ENCODE measurements at regions not wholly inside any gene's neighbourhood (a gene's known extent, or its start where the extent isn't known, plus 50 kb on each side); places are given as distances from the start of the nearest gene placed in this dataset.

- no peak for DNase-seq
Measured at GRCh38 chr20:12399110-12399836, 481.6 kb downstream of the BTBD3 start.

- DNase-seq = no peak
Measured at GRCh38 chr20:12404941-12405340, 487.2 kb downstream of the BTBD3 start.

- no peak for DNase-seq
Measured at GRCh38 chr20:12406978-12407377, 489.3 kb downstream of the BTBD3 start.

GRCh38 chr20:12409501-12409900 lies 491.8 kb downstream of the BTBD3 start:
- no peak for DNase-seq

GRCh38 chr20:12410783-12411182 lies 493.1 kb downstream of the BTBD3 start:
- no peak for DNase-seq

- no peak for DNase-seq
Measured at GRCh38 chr20:12411246-12411940, 493.7 kb downstream of the BTBD3 start.

- no peak for DNase-seq
Measured at GRCh38 chr20:12413116-12413515, 495.4 kb downstream of the BTBD3 start.

- DNase-seq = no peak
Measured at GRCh38 chr20:12414446-12415274, 497.0 kb downstream of the BTBD3 start.

- no peak for DNase-seq
Measured at GRCh38 chr20:12416281-12416680, 498.6 kb downstream of the BTBD3 start.

GRCh38 chr20:12433724-12434123 lies 516.0 kb downstream of the BTBD3 start:
- DNase-seq = no peak

- no peak for DNase-seq
Measured at GRCh38 chr20:12434672-12435071, 517.0 kb downstream of the BTBD3 start.

- no peak for DNase-seq
Measured at GRCh38 chr20:12435268-12435667, 517.6 kb downstream of the BTBD3 start.

- DNase-seq = no peak
Measured at GRCh38 chr20:12453711-12454110, 536.0 kb downstream of the BTBD3 start.

- no peak for DNase-seq
Measured at GRCh38 chr20:12455148-12455547, 537.5 kb downstream of the BTBD3 start.

- no peak for DNase-seq
Measured at GRCh38 chr20:12458241-12458640, 540.5 kb downstream of the BTBD3 start.

- no peak for DNase-seq
Measured at GRCh38 chr20:12464036-12464435, 544.7 kb upstream of the SPTLC3 start.

- DNase-seq = no peak
Measured at GRCh38 chr20:12466915-12467314, 541.9 kb upstream of the SPTLC3 start.

GRCh38 chr20:12467758-12468157 lies 541.0 kb upstream of the SPTLC3 start:
- DNase-seq = no peak

- no peak for DNase-seq
Measured at GRCh38 chr20:12482661-12483060, 526.1 kb upstream of the SPTLC3 start.

GRCh38 chr20:12502443-12502842 lies 506.3 kb upstream of the SPTLC3 start:
- no peak for DNase-seq

GRCh38 chr20:12504779-12505178 lies 504.0 kb upstream of the SPTLC3 start:
- DNase-seq = no peak

GRCh38 chr20:12511499-12511898 lies 497.3 kb upstream of the SPTLC3 start:
- DNase-seq = no peak

GRCh38 chr20:12512755-12513154 lies 496.0 kb upstream of the SPTLC3 start:
- DNase-seq = no peak

- no peak for DNase-seq
Measured at GRCh38 chr20:12528104-12528503, 480.7 kb upstream of the SPTLC3 start.

Measured in NCI-H1436 (cell line).